Heart right ventricle (tissue), 16 donors: ENCODE measurements at regions not wholly inside any gene's neighbourhood (a gene's known extent, or its start where the extent isn't known, plus 50 kb on each side); places are given as distances from the start of the nearest gene placed in this dataset.

ENCODE experiments used
- ATAC-seq, 8 donors: fragments of 200-7000 bp; cut with Tn5 transposase; one replicate each; pipeline ENCODE4 v1.9.1; 2020; ENCODE audit warnings: mild to moderate bottlenecking in 8 of 8, moderate library complexity in 8 of 8, moderate number of reproducible peaks in 1 of 8
- DNase-seq, 2 donors: peaks; one replicate each; pipeline ENCODE4 v3.0.0-alpha.2; 2020
- H3K27ac ChIP-seq, 10 donors: fragments of 200-600 bp; sonication (generic) in 2 of 10; one replicate each; pipeline versions ENCODE4 v1.5.0 to v1.8.0; 2020 to 2022; ENCODE audit warnings: mild to moderate bottlenecking in 3 of 10
- H3K27me3 ChIP-seq, 7 donors: fragments of 200-600 bp; one replicate each; pipeline ENCODE4 v1.8.0; 2021 to 2022; ENCODE audit warnings: mild to moderate bottlenecking in 2 of 7
- H3K36me3 ChIP-seq, 9 donors: fragments of 200-600 bp; sonication (generic) in 1 of 9; one replicate each; pipeline versions ENCODE4 v1.5.0 to v1.8.0; 2020 to 2022; ENCODE audit warnings: mild to moderate bottlenecking in 2 of 9
- H3K4me1 ChIP-seq, 9 donors: fragments of 200-600 bp; sonication (generic) in 1 of 9; one replicate each; pipeline versions ENCODE4 v1.5.0 to v1.8.0; 2020 to 2022; ENCODE audit warnings: mild to moderate bottlenecking in 4 of 9
- H3K4me3 ChIP-seq, 10 donors: fragments of 200-600 bp; sonication (generic) in 2 of 10; one replicate each; pipeline versions ENCODE4 v1.5.0 to v1.8.0; 2020 to 2022; ENCODE audit warnings: mild to moderate bottlenecking in 7 of 10, moderate library complexity in 2 of 10
- H3K9me3 ChIP-seq, 11 donors: fragments of 200-600 bp in 10 of 11; sonication (generic) in 2 of 11; one replicate each; pipeline versions ENCODE4 v1.5.0 to v1.8.0; 2013 to 2022; ENCODE audit warnings: mild to moderate bottlenecking in 2 of 11, control low read depth in 1 of 11, moderate library complexity in 1 of 11
- CTCF ChIP-seq, 9 donors: fragments of 200-600 bp; sonication (generic) in 2 of 9; IDR thresholded peaks; one replicate each; pipeline versions ENCODE4 v1.5.0 to v1.8.0; 2021 to 2022; ENCODE audit warnings: antibody characterized with exemption in 9 of 9, mild to moderate bottlenecking in 5 of 9, moderate library complexity in 1 of 9
- WGBS, 2 donors: extraction: QIAGEN DNeasy Blood & Tissue Kit; methylation state at CpG; one replicate each; pipeline ENCODE4 v1.1.7; 2013; ENCODE audit warnings: inconsistent platforms in 1 of 2; 5-methylcytosine and 5-hydroxymethylcytosine counted together
- intact Hi-C, 10 donors: fragments of 100-400 bp; cut with DNase I; formaldehyde crosslinking; loops; one replicate each; pipeline versions ENCODE4 v1.11.1 to v1.14.2; 2022
- donor health status: Arrhythmogenic right ventricular cardiomyopathy.
- donor health status: ischemic (EF 13 %, LVEDD 7.1; RV severe dilation, severe dysfunction).
- donor health status: healthy with polysubstance abuse.
- donor health status: DM: no; HTN: yes; CAD: no.
- donor health status: DM: no; HTN: no; CAD: no.
- donor health status: ischemic (EF 25% LVEDD 6.9; RV normal size, moderate dysfunction).
- donor health status: ischemic (EF 25% LVEDD 5.7; RV mildly dilated, moderate dysfunction).
- donor health status: healthy.
- donor health status: DM: yes; HTN: yes; CAD: no.
- donor health status: Ischemic cardiomyopathy.
- donor health status: ischemic (EF 35%, LVEDD 5.7; RV mildly dilated, moderate dysfunction).
- donor health status: nonischemic (EF 11% LVEDD 7.7; RV severe dilation, severe dysfunction).
- donor health status: DM: yes; HTN: yes; CAD: no.
- donor health status: PGD.
- donor health status: ischemic (EF 29% LVEDD 5.4; RV normal size, mild dysfunction).
- donor health status: nonischemic (EF 23%, LVEDD 6.1; RV moderate dilation, normal function).

GRCh38 chr12:115758183-115758582 is 519.3 kb downstream of the MED13L start:
- Histone ChIP-seq H3K36me3 (no peaks in the 10 kb centered on the region), H3K4me1 (peaks cover 0 to 17% (median 0%) of the 10 kb centered on the region in 9 donors), H3K27ac (no peak overlapping the region), H3K27me3 (peaks cover 0 to 61% (median 29%) of the 10 kb centered on the region in 7 donors), H3K4me3 (no peak overlapping the region), H3K9me3 (no peaks in the 10 kb centered on the region)
- intact Hi-C loops, result loop anchor here in 5 of 10 donors (5.0 to 10.0 kb wide), 4 partner anchors 93 to 1091 kb away; no protein-coding TSS in a partner anchor
- ATAC-seq (no peak), DNase-seq (no peak)
- WGBS, 2 donors, result 94 to 95% methylated on average over 5 of the region's 5 CpGs
- TF ChIP-seq CTCF (IDR thresholded peaks at IDR 0.05), result no peak

- no peak for TF ChIP-seq CTCF (IDR thresholded peaks at IDR 0.05)
- intact Hi-C loops, result loop anchor here in 5 of 10 donors (5.0 to 10.0 kb wide), 4 partner anchors 92 to 1090 kb away; no protein-coding TSS in a partner anchor
- no peaks in the 10 kb centered on the region for H3K9me3 ChIP-seq
- no peaks in the 10 kb centered on the region for H3K36me3 ChIP-seq
- peaks cover 0 to 57% (median 26%) of the 10 kb centered on the region in 7 donors for H3K27me3 ChIP-seq
- ATAC-seq, result no peak
- no peak overlapping the region for H3K27ac ChIP-seq
- peaks cover 0 to 30% (median 10%) of the 10 kb centered on the region in 9 donors for H3K4me1 ChIP-seq
- DNase-seq, result no peak
- WGBS, 2 donors, result 90 to 92% methylated on average over 8 of the region's 8 CpGs
- H3K4me3 ChIP-seq, result no peak overlapping the region
Measured at GRCh38 chr12:115756804-115757203, 520.7 kb downstream of the MED13L start.

- Histone ChIP-seq H3K4me3 (no peak overlapping the region), H3K27me3 (peaks cover 0 to 52% (median 26%) of the 10 kb centered on the region in 7 donors), H3K36me3 (no peaks in the 10 kb centered on the region), H3K27ac (no peak overlapping the region), H3K9me3 (no peaks in the 10 kb centered on the region), H3K4me1 (peaks cover 0 to 34% (median 15%) of the 10 kb centered on the region in 9 donors)
- intact Hi-C loops, result loop anchor here in 5 of 10 donors (5.0 to 10.0 kb wide), 4 partner anchors 91 to 1089 kb away; no protein-coding TSS in a partner anchor
- WGBS, 2 donors, result 59 to 74% methylated on average over 4 of the region's 4 CpGs
- DNase-seq (no peak), ATAC-seq (no peak)
- TF ChIP-seq CTCF (IDR thresholded peaks at IDR 0.05), result no peak
Measured at GRCh38 chr12:115756271-115756670, 521.2 kb downstream of the MED13L start.

- H3K36me3 ChIP-seq, result no peaks in the 10 kb centered on the region
- 44% methylated on average over 3 of the region's 3 CpGs for WGBS, 2 donors
- no peaks in the 10 kb centered on the region for H3K9me3 ChIP-seq
- H3K27me3 ChIP-seq, result peaks cover 0 to 51% (median 26%) of the 10 kb centered on the region in 7 donors
- peaks cover 0 to 34% (median 16%) of the 10 kb centered on the region in 9 donors for H3K4me1 ChIP-seq
- H3K27ac ChIP-seq, result no peak overlapping the region
- ATAC-seq (no peak), DNase-seq (no peak)
- H3K4me3 ChIP-seq, result no peak overlapping the region
- no peak for TF ChIP-seq CTCF (IDR thresholded peaks at IDR 0.05)
- intact Hi-C loops, result loop anchor here in 6 of 10 donors (2.0 to 10.0 kb wide), 5 partner anchors 91 to 1088 kb away; no protein-coding TSS in a partner anchor
Measured at GRCh38 chr12:115755725-115756085, 521.8 kb downstream of the MED13L start.
